ENCODE measurements at regions not wholly inside any gene's neighbourhood (a gene's known extent, or its start where the extent isn't known, plus 50 kb on each side); places are given as distances from the start of the nearest gene placed in this dataset.
A peak's percentile ranks its signal among the peaks of the same experiment; 100 is the strongest.

DNA sequence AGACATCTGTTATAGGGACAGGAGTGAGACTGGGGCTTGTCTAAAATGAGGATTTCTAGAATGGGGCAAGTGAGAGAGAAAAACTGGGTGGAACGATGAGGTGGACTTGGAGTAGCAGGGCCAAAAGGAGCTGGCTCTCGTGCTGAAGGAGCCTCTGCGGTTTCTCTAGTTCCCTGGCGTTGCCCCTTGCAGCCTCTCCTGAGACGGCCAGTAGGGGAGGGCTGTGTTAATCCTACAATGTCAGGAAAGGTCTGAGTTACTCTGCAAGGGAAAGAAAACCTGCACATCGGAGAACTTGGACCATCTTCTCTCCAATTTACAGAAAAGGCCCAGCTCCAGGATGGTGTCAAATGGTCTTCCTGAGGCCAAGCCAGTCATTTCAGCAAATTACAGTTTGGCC, 963.8 kb upstream of the FLRT2 start:
- Mint-ChIP-seq H3K27ac (no peak overlapping the region), H3K27me3 (ENCODE audit: low read depth) (no peaks in the 10 kb centered on the region), H3K4me3 (no peak overlapping the region), H3K9me3 (peaks cover 20% of the 10 kb centered on the region), H3K36me3 (no peaks in the 10 kb centered on the region; the same call in 1 of the 2 replicates), H3K4me1 (peaks cover 16% of the 10 kb centered on the region)
- ATAC-seq (peak; percentile 80), DNase-seq (ENCODE audit: low spot score) (peak; percentile 13)
- no peak for TF ChIP-seq MAX (CRISPR knock-in tag; IDR thresholded peaks at IDR 0.05)
- TF ChIP-seq, protein P1, sequence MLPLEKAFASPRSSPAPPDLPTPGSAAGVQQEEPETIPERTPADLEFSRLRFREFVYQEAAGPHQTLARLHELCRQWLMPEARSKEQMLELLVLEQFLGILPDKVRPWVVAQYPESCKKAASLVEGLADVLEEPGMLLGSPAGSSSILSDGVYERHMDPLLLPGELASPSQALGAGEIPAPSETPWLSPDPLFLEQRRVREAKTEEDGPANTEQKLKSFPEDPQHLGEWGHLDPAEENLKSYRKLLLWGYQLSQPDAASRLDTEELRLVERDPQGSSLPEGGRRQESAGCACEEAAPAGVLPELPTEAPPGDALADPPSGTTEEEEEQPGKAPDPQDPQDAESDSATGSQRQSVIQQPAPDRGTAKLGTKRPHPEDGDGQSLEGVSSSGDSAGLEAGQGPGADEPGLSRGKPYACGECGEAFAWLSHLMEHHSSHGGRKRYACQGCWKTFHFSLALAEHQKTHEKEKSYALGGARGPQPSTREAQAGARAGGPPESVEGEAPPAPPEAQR (CRISPR knock-in tag; IDR thresholded peaks at IDR 0.05) = no peak
- TF ChIP-seq ATF1 (CRISPR knock-in tag; IDR thresholded peaks at IDR 0.05) = no peak
- TF ChIP-seq FOXJ3 (CRISPR knock-in tag; IDR thresholded peaks at IDR 0.05; ENCODE audit: borderline replicate concordance) = no peak
- no peak for TF ChIP-seq AFF4 (CRISPR knock-in tag; IDR thresholded peaks at IDR 0.05; ENCODE audit: borderline replicate concordance)
- TF ChIP-seq SP1 (CRISPR knock-in tag; conservative IDR thresholded peaks at IDR 0.05) = no peak
- TF ChIP-seq ZNF232 (CRISPR knock-in tag; IDR thresholded peaks at IDR 0.05) = no peak
- no peak for TF ChIP-seq ZNF671 (CRISPR knock-in tag; IDR thresholded peaks at IDR 0.05)
- TF ChIP-seq ZBTB43 (CRISPR knock-in tag; IDR thresholded peaks at IDR 0.05) = no peak
- no peak for TF ChIP-seq ZNF416 (CRISPR knock-in tag; IDR thresholded peaks at IDR 0.05)
- no peak for TF ChIP-seq IRF2 (CRISPR knock-in tag; IDR thresholded peaks at IDR 0.05; ENCODE audit: borderline replicate concordance, low read depth)
- TF ChIP-seq, protein P2, sequence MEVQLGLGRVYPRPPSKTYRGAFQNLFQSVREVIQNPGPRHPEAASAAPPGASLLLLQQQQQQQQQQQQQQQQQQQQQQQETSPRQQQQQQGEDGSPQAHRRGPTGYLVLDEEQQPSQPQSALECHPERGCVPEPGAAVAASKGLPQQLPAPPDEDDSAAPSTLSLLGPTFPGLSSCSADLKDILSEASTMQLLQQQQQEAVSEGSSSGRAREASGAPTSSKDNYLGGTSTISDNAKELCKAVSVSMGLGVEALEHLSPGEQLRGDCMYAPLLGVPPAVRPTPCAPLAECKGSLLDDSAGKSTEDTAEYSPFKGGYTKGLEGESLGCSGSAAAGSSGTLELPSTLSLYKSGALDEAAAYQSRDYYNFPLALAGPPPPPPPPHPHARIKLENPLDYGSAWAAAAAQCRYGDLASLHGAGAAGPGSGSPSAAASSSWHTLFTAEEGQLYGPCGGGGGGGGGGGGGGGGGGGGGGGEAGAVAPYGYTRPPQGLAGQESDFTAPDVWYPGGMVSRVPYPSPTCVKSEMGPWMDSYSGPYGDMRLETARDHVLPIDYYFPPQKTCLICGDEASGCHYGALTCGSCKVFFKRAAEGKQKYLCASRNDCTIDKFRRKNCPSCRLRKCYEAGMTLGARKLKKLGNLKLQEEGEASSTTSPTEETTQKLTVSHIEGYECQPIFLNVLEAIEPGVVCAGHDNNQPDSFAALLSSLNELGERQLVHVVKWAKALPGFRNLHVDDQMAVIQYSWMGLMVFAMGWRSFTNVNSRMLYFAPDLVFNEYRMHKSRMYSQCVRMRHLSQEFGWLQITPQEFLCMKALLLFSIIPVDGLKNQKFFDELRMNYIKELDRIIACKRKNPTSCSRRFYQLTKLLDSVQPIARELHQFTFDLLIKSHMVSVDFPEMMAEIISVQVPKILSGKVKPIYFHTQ (CRISPR knock-in tag; IDR thresholded peaks at IDR 0.05) = no peak
- TF ChIP-seq TEAD4 (CRISPR knock-in tag; IDR thresholded peaks at IDR 0.05) = no peak
- TF ChIP-seq USF1 (CRISPR knock-in tag; IDR thresholded peaks at IDR 0.05) = no peak
- no peak for TF ChIP-seq ATF2 (CRISPR knock-in tag; IDR thresholded peaks at IDR 0.05; ENCODE audit: borderline replicate concordance, low read depth)
- no peak for TF ChIP-seq OVOL2 (CRISPR knock-in tag; IDR thresholded peaks at IDR 0.05; ENCODE audit: borderline replicate concordance)
- TF ChIP-seq PRRX2 (CRISPR knock-in tag; IDR thresholded peaks at IDR 0.05) = no peak
- TF ChIP-seq NFATC4 (CRISPR knock-in tag; IDR thresholded peaks at IDR 0.05) = no peak
- ChIA-PET CTCF (interaction anchor here (0.6 kb wide), 1 partner anchor 11 kb away, joined by 3 read pairs; no protein-coding TSS in a partner anchor), POLR2A (no interaction called here)

Measured in WTC11 (cell line).